HFFc6 (cell line): ENCODE measurements at regions not wholly inside any gene's neighbourhood (a gene's known extent, or its start where the extent isn't known, plus 50 kb on each side); places are given as distances from the start of the nearest gene placed in this dataset.

Experiments
- DNase-seq: peaks from one replicate; pipeline ENCODE4 v3.0.0-alpha.2; 2018
- H3K27ac Mint-ChIP-seq: 2 replicates; pipeline ENCODE4 v1.8.0; 2020; ENCODE audit warnings: mild to moderate bottlenecking, mixed read lengths
- H3K27me3 Mint-ChIP-seq: 2 replicates; pipeline ENCODE4 v1.8.0; 2021; ENCODE audit warnings: mild to moderate bottlenecking, moderate library complexity, mixed read lengths; ENCODE audit not compliant: insufficient read depth
- H3K36me3 Mint-ChIP-seq: 2 replicates; pipeline ENCODE4 v1.8.0; 2021; ENCODE audit warnings: low read depth, mixed read lengths
- H3K4me1 Mint-ChIP-seq: 2 replicates; pipeline ENCODE4 v1.8.0; 2020; ENCODE audit warnings: low read depth, mixed read lengths
- H3K4me3 Mint-ChIP-seq: 2 replicates; pipeline ENCODE4 v1.8.0; 2020; ENCODE audit warnings: mild to moderate bottlenecking, moderate library complexity, mixed read lengths
- H3K9me3 Mint-ChIP-seq: 2 replicates; pipeline ENCODE4 v1.8.0; 2020; ENCODE audit warnings: mild to moderate bottlenecking, mixed read lengths
- CTCF ChIP-seq: fragments of 200-600 bp; sonication (generic); IDR thresholded peaks from 2 replicates; pipeline ENCODE4 v1.5.0; 2021; ENCODE audit warnings: antibody characterized with exemption, mild to moderate bottlenecking

GRCh38 chr6:138030872-138031271 lies 76.3 kb downstream of the PERP start:
- H3K4me3 Mint-ChIP-seq, result no peak overlapping the region
- H3K27ac Mint-ChIP-seq, result no peak overlapping the region
- no peak for DNase-seq
- no peak for TF ChIP-seq CTCF
- H3K4me1 Mint-ChIP-seq, result peaks cover 5% of the 10 kb centered on the region; the same call in 1 of the 2 replicates
- H3K36me3 Mint-ChIP-seq, result no peaks in the 10 kb centered on the region
- no peaks in the 10 kb centered on the region for H3K9me3 Mint-ChIP-seq
- H3K27me3 Mint-ChIP-seq, result peaks cover 27% of the 10 kb centered on the region

DNA sequence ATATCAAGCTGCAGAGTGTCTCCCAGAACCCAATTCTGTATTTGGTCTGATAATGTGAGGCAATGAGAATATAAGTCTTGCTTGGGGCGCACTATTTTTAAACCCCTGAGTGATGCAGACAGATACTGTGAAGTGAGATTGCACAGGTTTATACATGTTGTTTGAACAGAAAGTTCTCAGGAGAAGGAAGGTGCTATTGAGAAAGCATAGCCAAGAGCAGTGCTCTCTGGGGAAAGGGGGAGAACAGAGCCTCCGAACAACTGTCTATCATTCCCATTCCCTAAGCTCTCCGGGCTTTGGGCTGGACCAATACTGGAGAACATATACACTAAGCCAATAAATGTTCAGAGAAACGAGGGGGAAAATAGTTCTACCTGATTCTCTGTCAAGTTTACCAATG lies 75.8 kb downstream of the PERP start:
- no peak overlapping the region for H3K27ac Mint-ChIP-seq
- no peak for TF ChIP-seq CTCF

GRCh38 chr6:138031850-138032249 lies 75.4 kb downstream of the PERP start:
- no peaks in the 10 kb centered on the region for H3K9me3 Mint-ChIP-seq
- H3K4me1 Mint-ChIP-seq, result peaks cover 8% of the 10 kb centered on the region
- peaks cover 27% of the 10 kb centered on the region for H3K27me3 Mint-ChIP-seq
- H3K27ac Mint-ChIP-seq, result no peak overlapping the region
- H3K4me3 Mint-ChIP-seq, result no peak overlapping the region
- no peak for TF ChIP-seq CTCF
- H3K36me3 Mint-ChIP-seq, result no peaks in the 10 kb centered on the region
- peak; percentile 15 for DNase-seq

More for the DNA sequence above, 75.8 kb downstream of the PERP start:
- no peaks in the 10 kb centered on the region for H3K9me3 Mint-ChIP-seq
- no peak for DNase-seq
- peaks cover 5% of the 10 kb centered on the region; the same call in 1 of the 2 replicates for H3K4me1 Mint-ChIP-seq
- H3K4me3 Mint-ChIP-seq, result no peak overlapping the region
- peaks cover 27% of the 10 kb centered on the region for H3K27me3 Mint-ChIP-seq
- no peaks in the 10 kb centered on the region for H3K36me3 Mint-ChIP-seq

DNA sequence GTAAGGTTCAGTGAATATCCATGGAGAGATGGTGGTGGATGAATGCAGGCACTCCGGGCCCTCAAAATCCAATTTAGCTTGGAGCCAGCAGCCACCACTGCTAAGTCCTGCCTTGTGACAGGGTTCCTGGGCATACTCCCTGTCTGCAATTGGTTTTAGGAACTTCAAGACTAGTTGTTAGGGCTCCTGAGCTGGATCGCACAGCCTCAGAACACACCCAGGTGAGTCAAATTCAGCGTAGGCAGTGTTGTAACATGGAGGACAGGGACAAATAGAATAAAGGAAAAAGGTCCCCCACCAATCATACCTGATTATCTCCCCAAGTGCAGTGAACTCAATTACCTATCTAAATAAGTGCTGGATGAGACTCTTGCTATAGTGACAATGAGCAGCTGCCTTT lies 74.6 kb downstream of the PERP start:
- DNase-seq, result no peak
- H3K4me1 Mint-ChIP-seq, result peaks cover 15% of the 10 kb centered on the region
- H3K36me3 Mint-ChIP-seq, result no peaks in the 10 kb centered on the region

DNA sequence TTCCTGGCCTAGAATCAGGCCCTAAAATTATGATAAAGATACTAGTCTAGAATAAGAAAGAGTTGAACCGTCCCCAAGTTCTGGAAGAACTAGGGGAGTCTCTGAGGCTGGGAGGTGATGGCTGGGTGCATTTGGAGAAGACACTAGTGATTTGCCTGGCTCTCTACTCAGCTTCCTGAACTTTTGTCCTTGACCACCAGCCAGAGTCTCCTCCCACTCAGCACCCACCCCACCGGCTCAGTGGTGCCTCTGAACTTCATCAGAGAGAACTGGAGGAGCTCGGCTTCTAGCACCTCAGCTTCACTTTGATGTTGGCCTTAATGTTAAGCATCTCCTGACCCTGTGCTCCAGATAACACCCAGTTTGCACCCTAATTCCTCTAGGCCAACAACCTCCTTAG lies 73.0 kb downstream of the PERP start:
- no peak overlapping the region for H3K4me3 Mint-ChIP-seq
- H3K36me3 Mint-ChIP-seq, result no peaks in the 10 kb centered on the region
- peaks cover 17% of the 10 kb centered on the region for H3K4me1 Mint-ChIP-seq
- no peak overlapping the region for H3K27ac Mint-ChIP-seq
- no peak for TF ChIP-seq CTCF
- no peaks in the 10 kb centered on the region for H3K9me3 Mint-ChIP-seq
- peaks cover 19% of the 10 kb centered on the region for H3K27me3 Mint-ChIP-seq
- no peak for DNase-seq

More for the DNA sequence above, 74.6 kb downstream of the PERP start:
- H3K4me3 Mint-ChIP-seq, result no peak overlapping the region
- H3K27me3 Mint-ChIP-seq, result peaks cover 27% of the 10 kb centered on the region
- H3K27ac Mint-ChIP-seq, result no peak overlapping the region
- TF ChIP-seq CTCF, result no peak
- no peaks in the 10 kb centered on the region for H3K9me3 Mint-ChIP-seq

DNA sequence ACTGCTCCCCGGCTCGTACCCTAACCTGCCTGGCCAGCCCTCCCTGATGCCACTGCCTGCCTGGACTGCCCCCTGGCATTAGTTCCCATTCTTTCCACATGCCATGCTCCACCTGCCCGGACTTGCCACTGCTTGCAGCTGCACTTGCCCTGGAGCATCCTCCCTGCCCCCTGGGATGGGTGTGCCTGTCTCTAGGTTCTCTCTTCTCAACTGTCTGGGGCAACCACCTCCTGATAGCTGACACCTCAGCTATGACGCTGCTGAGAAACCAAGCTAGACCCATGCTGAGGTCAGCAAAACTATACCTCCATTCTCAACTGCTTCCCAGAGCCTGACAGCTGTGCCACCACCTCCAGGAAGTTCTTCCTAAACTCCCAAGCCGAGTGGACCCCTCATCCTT lies 72.1 kb downstream of the PERP start:
- Mint-ChIP-seq H3K4me1 (peaks cover 17% of the 10 kb centered on the region), H3K9me3 (no peaks in the 10 kb centered on the region), H3K4me3 (no peak overlapping the region), H3K27me3 (peaks cover 16% of the 10 kb centered on the region), H3K36me3 (no peaks in the 10 kb centered on the region), H3K27ac (no peak overlapping the region)
- no peak for TF ChIP-seq CTCF
- no peak for DNase-seq
